ENCODE measurements at regions not wholly inside any gene's neighbourhood (a gene's known extent, or its start where the extent isn't known, plus 50 kb on each side); places are given as distances from the start of the nearest gene placed in this dataset.

GRCh38 chr15:52626671-52627369 lies 52.4 kb downstream of the ATOSA start:
- Histone ChIP-seq H3K4me1 (no peaks in the 10 kb centered on the region), H3K36me3 (peaks cover 0 to 57% (median 7%) of the 10 kb centered on the region in 4 donors), H3K4me3 (no peak overlapping the region), H3K9me3 (no peaks in the 10 kb centered on the region), H3K27ac (no peak overlapping the region), H3K27me3 (no peaks in the 10 kb centered on the region)
- intact Hi-C loops (cut with DNase I): no loop called here
- no peak for DNase-seq
- TF ChIP-seq POLR2AphosphoS5 (IDR thresholded peaks at IDR 0.05) (no peak), CTCF (IDR thresholded peaks at IDR 0.05) (no peak), POLR2A (IDR thresholded peaks at IDR 0.05) (no peak), EP300 (IDR thresholded peaks at IDR 0.05) (no peak)
- WGBS, 2 donors: 92 to 95% methylated on average over 3 of the region's 3 CpGs

GRCh38 chr15:52624262-52624661 lies 54.9 kb downstream of the ATOSA start:
- WGBS, 2 donors: 91 to 92% methylated on average over 1 of the region's 1 CpG
- H3K27me3 ChIP-seq: no peaks in the 10 kb centered on the region
- H3K4me3 ChIP-seq: no peak overlapping the region
- H3K4me1 ChIP-seq: no peaks in the 10 kb centered on the region
- DNase-seq: no peak
- intact Hi-C loops (cut with DNase I): no loop called here
- H3K36me3 ChIP-seq: peaks cover 0 to 63% (median 9%) of the 10 kb centered on the region in 4 donors
- TF ChIP-seq POLR2A (IDR thresholded peaks at IDR 0.05): no peak
- no peak for TF ChIP-seq CTCF (IDR thresholded peaks at IDR 0.05)
- no peak for TF ChIP-seq POLR2AphosphoS5 (IDR thresholded peaks at IDR 0.05)
- TF ChIP-seq EP300 (IDR thresholded peaks at IDR 0.05): no peak
- no peaks in the 10 kb centered on the region for H3K9me3 ChIP-seq
- H3K27ac ChIP-seq: no peak overlapping the region

GRCh38 chr15:52622791-52623190 lies 54.0 kb upstream of the ARPP19 start:
- intact Hi-C loops (cut with DNase I): no loop called here
- TF ChIP-seq EP300 (IDR thresholded peaks at IDR 0.05) (no peak), POLR2A (IDR thresholded peaks at IDR 0.05) (no peak), POLR2AphosphoS5 (IDR thresholded peaks at IDR 0.05) (no peak), CTCF (IDR thresholded peaks at IDR 0.05) (no peak)
- peaks cover 0 to 75% (median 9%) of the 10 kb centered on the region in 4 donors for H3K36me3 ChIP-seq
- H3K4me3 ChIP-seq: no peak overlapping the region
- WGBS, 2 donors: 90 to 95% methylated on average over 4 of the region's 4 CpGs
- H3K9me3 ChIP-seq: no peaks in the 10 kb centered on the region
- H3K4me1 ChIP-seq: no peaks in the 10 kb centered on the region
- H3K27me3 ChIP-seq: no peaks in the 10 kb centered on the region
- H3K27ac ChIP-seq: no peak overlapping the region
- no peak for DNase-seq

GRCh38 chr15:52620496-52620895 lies 51.7 kb upstream of the ARPP19 start:
- no peak for TF ChIP-seq POLR2A (IDR thresholded peaks at IDR 0.05)
- TF ChIP-seq CTCF (IDR thresholded peaks at IDR 0.05): no peak
- no peak for TF ChIP-seq EP300 (IDR thresholded peaks at IDR 0.05)
- no peak for TF ChIP-seq POLR2AphosphoS5 (IDR thresholded peaks at IDR 0.05)
- H3K27ac ChIP-seq: no peak overlapping the region
- 83 to 91% methylated on average over 4 of the region's 4 CpGs for WGBS, 2 donors
- H3K9me3 ChIP-seq: no peaks in the 10 kb centered on the region
- H3K4me1 ChIP-seq: no peaks in the 10 kb centered on the region
- H3K36me3 ChIP-seq: peaks cover 0 to 76% (median 6%) of the 10 kb centered on the region in 4 donors
- DNase-seq: no peak
- no peak overlapping the region for H3K4me3 ChIP-seq
- intact Hi-C loops (cut with DNase I): no loop called here
- no peaks in the 10 kb centered on the region for H3K27me3 ChIP-seq
